ENCODE measurements at regions not wholly inside any gene's neighbourhood (a gene's known extent, or its start where the extent isn't known, plus 50 kb on each side); places are given as distances from the start of the nearest gene placed in this dataset.
"Not testable (repeated sequence)": the region's sequence is repeated elsewhere in the genome, so short reads cannot be mapped to it uniquely, and the experiment has no call there.

DNA sequence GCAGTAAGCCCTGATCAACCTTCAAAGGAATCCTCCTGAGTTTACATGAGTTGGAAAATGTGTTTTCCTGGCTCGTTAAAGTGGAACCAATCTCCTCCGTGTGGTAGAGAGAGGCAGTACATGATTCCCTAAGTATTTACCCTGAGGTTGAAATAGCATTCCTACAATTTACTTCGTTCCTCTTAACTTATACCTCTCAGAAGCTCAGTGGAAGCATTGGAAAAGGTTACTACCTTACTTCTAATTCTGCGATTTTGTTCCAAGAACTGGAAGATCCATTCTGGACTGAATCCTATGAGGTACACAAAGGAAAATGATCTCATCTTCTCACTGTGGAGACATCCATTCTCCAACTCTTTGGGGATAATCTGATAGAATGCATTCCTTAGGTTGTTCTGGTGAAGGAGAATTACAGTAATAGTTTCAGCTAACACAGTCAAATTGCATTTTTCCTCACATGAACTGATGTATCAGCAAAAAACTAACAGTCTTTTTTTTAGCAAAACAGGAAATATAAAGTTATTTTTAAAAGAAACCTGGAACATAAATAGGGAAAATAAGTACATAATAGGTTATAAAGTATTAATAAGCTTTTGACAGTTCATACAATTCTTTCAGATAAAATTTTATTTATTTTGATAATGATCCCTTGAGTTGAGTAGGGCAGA lies 475.6 kb downstream of the PDZRN4 start:
- peak; percentile 55 for DNase-seq (ENCODE audit: low spot score)

GRCh38 chr12:41661141-41661765 lies 473.1 kb downstream of the PDZRN4 start:
- DNase-seq (ENCODE audit: low spot score), result no peak

DNA sequence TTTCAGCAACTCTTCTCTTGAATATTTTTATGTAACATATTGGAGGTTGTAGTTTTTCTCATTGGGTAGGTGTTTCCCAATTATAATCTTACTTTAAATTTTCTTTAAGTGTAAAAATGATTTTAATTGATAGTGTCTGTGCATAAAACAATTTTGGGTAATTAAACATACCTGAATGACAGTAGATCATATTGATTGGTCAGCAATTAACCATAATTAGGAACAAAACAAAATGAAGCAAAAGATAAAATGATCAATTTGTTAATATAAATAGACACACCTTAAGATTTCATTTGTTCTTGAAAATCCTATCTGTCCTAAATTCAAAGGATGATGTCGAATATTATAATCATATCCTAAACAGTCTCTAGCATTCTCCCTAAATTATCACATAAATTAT lies 468.3 kb downstream of the PDZRN4 start:
- DNase-seq (ENCODE audit: low spot score), result no peak

GRCh38 chr12:41653386-41654326 lies 465.5 kb downstream of the PDZRN4 start:
- DNase-seq (ENCODE audit: low spot score), result no peak

DNA sequence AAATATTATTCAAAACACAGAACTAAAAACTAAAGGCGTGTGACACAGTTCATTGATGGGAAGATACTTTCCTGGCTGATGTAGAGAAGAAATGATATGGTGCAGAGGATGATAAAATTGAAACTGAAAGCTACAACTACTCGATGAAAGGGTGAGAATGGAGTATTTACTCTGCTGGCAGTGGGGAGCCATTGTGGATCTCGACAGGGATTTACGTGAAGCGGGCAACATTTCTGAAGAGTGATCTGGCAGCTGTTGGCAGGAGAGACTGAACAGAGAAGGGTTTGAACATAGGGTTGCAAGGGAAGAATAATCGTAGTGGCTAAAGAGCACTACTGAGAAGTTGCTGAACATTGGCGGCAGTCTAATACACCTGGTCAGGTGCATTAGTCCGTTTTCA lies 464.9 kb downstream of the PDZRN4 start:
- no peak for DNase-seq (ENCODE audit: low spot score)

DNA sequence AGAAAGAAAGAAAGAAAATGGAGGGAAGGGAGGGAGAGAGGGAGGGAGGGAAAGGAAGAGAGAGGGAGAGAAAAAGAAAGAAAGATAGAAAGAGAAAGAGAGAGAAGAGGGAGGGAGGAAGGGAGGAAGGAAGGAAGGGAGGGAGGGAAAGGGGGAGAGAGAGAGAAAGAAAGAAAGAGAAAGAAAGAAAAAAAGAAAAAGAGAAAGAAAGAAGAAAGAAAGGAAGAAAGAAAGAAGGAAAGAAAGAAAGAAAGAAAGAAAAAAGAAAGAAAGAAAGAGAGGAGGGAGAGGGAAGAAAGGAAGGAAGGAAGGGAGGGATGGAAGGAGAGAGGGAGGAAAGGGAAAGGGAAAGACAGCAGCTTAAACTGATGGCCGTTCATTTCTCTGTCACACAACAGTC lies 457.5 kb downstream of the PDZRN4 start:
- no peak for DNase-seq (ENCODE audit: low spot score)

DNA sequence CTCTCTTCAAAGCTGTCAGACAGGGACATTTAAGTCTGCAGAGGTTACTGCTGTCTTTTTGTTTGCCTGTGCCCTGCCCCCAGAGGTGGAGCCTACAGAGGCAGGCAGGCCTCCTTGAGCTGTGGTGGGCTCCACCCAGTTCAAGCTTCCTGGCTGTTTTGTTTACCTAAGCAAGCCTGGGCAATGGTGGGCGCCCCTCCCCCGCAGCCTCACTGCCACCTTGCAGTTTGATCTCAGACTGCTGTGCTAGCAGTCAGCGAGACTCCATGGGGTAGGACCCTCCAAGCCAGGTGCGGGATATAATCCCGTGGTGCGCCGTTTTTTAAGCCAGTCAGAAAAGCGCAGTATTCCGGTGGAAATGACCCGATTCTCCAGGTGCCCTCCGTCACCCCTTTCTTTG lies 454.7 kb downstream of the PDZRN4 start:
- DNase-seq (ENCODE audit: low spot score), result not testable (repeated sequence)

- DNase-seq (ENCODE audit: low spot score), result no peak
Measured at GRCh38 chr12:41636653-41637052, 448.5 kb downstream of the PDZRN4 start.

GRCh38 chr12:41635626-41636364 lies 447.7 kb downstream of the PDZRN4 start:
- no peak for DNase-seq (ENCODE audit: low spot score)

- DNase-seq (ENCODE audit: low spot score), result no peak
Measured at GRCh38 chr12:41634091-41634490, 446.0 kb downstream of the PDZRN4 start.

GRCh38 chr12:41629611-41630010 lies 441.5 kb downstream of the PDZRN4 start:
- DNase-seq (ENCODE audit: low spot score), result no peak

- DNase-seq (ENCODE audit: low spot score), result no peak
Measured at GRCh38 chr12:41627476-41627875, 439.4 kb downstream of the PDZRN4 start.

DNA sequence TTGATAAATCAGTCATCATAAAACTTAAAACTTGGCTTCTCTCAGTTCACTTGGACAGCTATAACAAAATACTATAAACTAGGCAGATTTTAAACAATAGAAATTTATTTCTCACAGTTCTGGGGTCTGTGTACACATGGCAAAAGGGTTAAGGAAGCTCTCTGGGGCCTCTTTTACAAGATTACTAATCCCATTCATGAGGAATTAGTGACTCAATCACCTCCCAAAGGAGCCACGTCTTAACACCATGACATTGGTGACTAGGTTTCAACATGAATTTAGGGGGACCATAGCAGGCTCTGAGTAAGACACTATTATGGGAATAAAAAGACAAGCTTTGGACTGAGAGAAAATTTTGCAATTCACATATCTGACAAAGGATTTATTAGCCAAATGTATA lies 436.5 kb downstream of the PDZRN4 start:
- no peak for DNase-seq (ENCODE audit: low spot score)
